H1 (cell line): ENCODE measurements at regions not wholly inside any gene's neighbourhood (a gene's known extent, or its start where the extent isn't known, plus 50 kb on each side); places are given as distances from the start of the nearest gene placed in this dataset.

ENCODE experiments used
- CTCF ChIA-PET: fragments of 300-600 bp; sonication (Branson Sonifier 250); formaldehyde crosslinking; loops from one replicate; lab custom pipeline; 2021; ENCODE audit not compliant: partially characterized antibody; lab: Charles Lee
- POLR2A ChIA-PET: fragments of 300-600 bp; sonication (Branson Sonifier 250); formaldehyde crosslinking; loops from one replicate; lab custom pipeline; 2021; ENCODE audit warnings: inconsistent platforms; ENCODE audit not compliant: partially characterized antibody; lab: Charles Lee
- DNase-seq, 2 experiments: peaks; one replicate each; pipeline versions ENCODE4 v3.0.0 to v3.0.0-alpha.2; 2010 to 2022; ENCODE audit warnings: low spot score in 2 of 2, low read depth in 1 of 2, mixed read lengths in 1 of 2
- FAIRE-seq: peaks from 2 replicates; lab custom pipeline; 2011; peaks lifted over from hg19 to GRCh38; lab: Jason Lieb, UNC
- H2AFZ ChIP-seq: 2 replicates; pipeline ENCODE4 v1.8.1; 2012; ENCODE audit warnings: low read length, inconsistent platforms
- H2AK5ac ChIP-seq: 2 replicates; pipeline ENCODE4 v1.6.1; 2013; ENCODE audit warnings: low read depth, low read length
- H2BK120ac ChIP-seq: replicated peaks from 2 replicates; pipeline ENCODE3; 2013; ENCODE audit warnings: low read depth, low read length, inconsistent platforms
- H2BK12ac ChIP-seq: 2 replicates; pipeline ENCODE4 v1.6.1; 2013; ENCODE audit warnings: low read depth, low read length
- H2BK15ac ChIP-seq: 2 replicates; pipeline ENCODE4 v1.6.1; 2013; ENCODE audit warnings: low read length
- H2BK20ac ChIP-seq: 2 replicates; pipeline ENCODE4 v1.6.1; 2013; ENCODE audit warnings: low read length
- H2BK5ac ChIP-seq: 2 replicates; pipeline ENCODE4 v1.6.1; 2013; ENCODE audit warnings: low read depth, low read length
- H3K14ac ChIP-seq: 2 replicates; pipeline ENCODE4 v1.6.1; 2013; ENCODE audit warnings: inconsistent platforms; ENCODE audit not compliant: insufficient read length
- H3K18ac ChIP-seq: 2 replicates; pipeline ENCODE4 v1.6.1; 2013; ENCODE audit warnings: low read length; ENCODE audit errors: extremely low read depth
- H3K23ac ChIP-seq: 2 replicates; pipeline ENCODE4 v1.6.1; 2013; ENCODE audit warnings: inconsistent platforms; ENCODE audit not compliant: insufficient read length
- H3K23me2 ChIP-seq: 2 replicates; pipeline ENCODE4 v1.6.1; 2013; ENCODE audit warnings: low read depth, low read length
- H3K27ac ChIP-seq: 2 replicates; pipeline ENCODE4 v1.6.1; 2011; ENCODE audit warnings: low read depth, low read length, inconsistent platforms
- H3K27me3 ChIP-seq, 4 experiments: replicated peaks in 1 of 4; 1 replicate in 1 of 4; 2 replicates in 3 of 4; pipeline versions ENCODE4 v1.6.1 to v1.8.1; 2011 to 2013; ENCODE audit warnings: low read length in 3 of 4, mild to moderate bottlenecking in 3 of 4, inconsistent platforms in 2 of 4, mixed read lengths in 2 of 4, moderate library complexity in 1 of 4; ENCODE audit not compliant: control insufficient read depth in 3 of 4, insufficient read depth in 3 of 4; ENCODE audit errors: extremely low read depth in 1 of 4
- H3K36me3 ChIP-seq, 4 experiments: 2 replicates each; pipeline versions ENCODE4 v1.6.1 to v1.8.1; 2011 to 2013; ENCODE audit warnings: mild to moderate bottlenecking in 4 of 4, low read length in 3 of 4, moderate library complexity in 2 of 4, control low read depth in 1 of 4, inconsistent platforms in 1 of 4; ENCODE audit not compliant: insufficient read depth in 4 of 4, control insufficient read depth in 2 of 4
- H3K4ac ChIP-seq: replicated peaks from 2 replicates; pipeline ENCODE3; 2013; ENCODE audit warnings: low read length, low read depth, mixed read lengths, inconsistent platforms; ENCODE audit not compliant: insufficient read length
- H3K4me1 ChIP-seq, 4 experiments: replicated peaks in 1 of 4; 1 replicate in 1 of 4; 2 replicates in 3 of 4; pipeline versions ENCODE4 v1.6.1 to v1.8.1; 2011 to 2013; ENCODE audit warnings: low read length in 3 of 4, inconsistent platforms in 2 of 4, mixed read lengths in 1 of 4; ENCODE audit not compliant: insufficient read depth in 4 of 4, control insufficient read depth in 3 of 4
- H3K4me2 ChIP-seq, 2 experiments: 2 replicates each; pipeline versions ENCODE4 v1.6.1 to v1.8.1; 2011 to 2013; ENCODE audit warnings: low read depth in 2 of 2, low read length in 2 of 2, control low read depth in 1 of 2, inconsistent platforms in 1 of 2, mild to moderate bottlenecking in 1 of 2; ENCODE audit not compliant: insufficient read depth in 1 of 2
- H3K4me3 ChIP-seq, 4 experiments: fragments of 200-600, 300-600 bp in 1 of 4; sonication (generic), shearing (Covaris generic), sonication (Bioruptor Twin) in 1 of 4; 2 replicates each; pipeline versions ENCODE4 v1.5.1 to v1.8.1; 2011 to 2016; ENCODE audit warnings: low read length in 4 of 4, low read depth in 3 of 4, control low read depth in 2 of 4, inconsistent platforms in 2 of 4, mild to moderate bottlenecking in 2 of 4, mixed read lengths in 1 of 4, moderate library complexity in 1 of 4; ENCODE audit not compliant: insufficient read depth in 2 of 4; ENCODE audit errors: extremely low read depth in 1 of 4
- H3K56ac ChIP-seq: replicated peaks from 2 replicates; pipeline ENCODE3; 2013; ENCODE audit warnings: low read depth, mild to moderate bottlenecking, mixed read lengths, low read length, inconsistent platforms; ENCODE audit not compliant: insufficient read length
- H3K79me1 ChIP-seq: 2 replicates; pipeline ENCODE4 v1.6.1; 2013; ENCODE audit warnings: low read depth, low read length, control low read depth
- H3K79me2 ChIP-seq, 2 experiments: 2 replicates each; pipeline versions ENCODE4 v1.6.1 to v1.8.1; 2012 to 2013; ENCODE audit warnings: low read length in 2 of 2, mild to moderate bottlenecking in 2 of 2, inconsistent platforms in 1 of 2; ENCODE audit not compliant: insufficient read depth in 2 of 2, control insufficient read depth in 1 of 2
- H3K9ac ChIP-seq, 4 experiments: replicated peaks in 1 of 4; 1 replicate in 1 of 4; 2 replicates in 3 of 4; pipeline versions ENCODE4 v1.6.1 to v1.8.1; 2011 to 2013; ENCODE audit warnings: low read depth in 3 of 4, low read length in 3 of 4, control low read depth in 2 of 4, mild to moderate bottlenecking in 2 of 4, moderate library complexity in 2 of 4, inconsistent platforms in 1 of 4; ENCODE audit errors: extremely low read depth in 1 of 4
- H3K9me3 ChIP-seq, 2 experiments: 2 replicates each; pipeline versions ENCODE4 v1.6.1 to v1.8.1; 2012 to 2013; ENCODE audit warnings: mild to moderate bottlenecking in 2 of 2, moderate library complexity in 2 of 2, control low read depth in 1 of 2, inconsistent platforms in 1 of 2, low read depth in 1 of 2, low read length in 1 of 2, mixed read lengths in 1 of 2; ENCODE audit not compliant: insufficient read depth in 2 of 2
- H4K20me1 ChIP-seq, 2 experiments: replicated peaks in 1 of 2; 2 replicates each; pipeline versions ENCODE3 to v1.8.1; 2011 to 2013; ENCODE audit warnings: inconsistent platforms in 2 of 2, low read length in 2 of 2, mild to moderate bottlenecking in 1 of 2; ENCODE audit not compliant: insufficient read depth in 2 of 2, control insufficient read depth in 1 of 2
- H4K5ac ChIP-seq: 2 replicates; pipeline ENCODE4 v1.6.1; 2013; ENCODE audit warnings: low read length, low read depth, mixed read lengths, inconsistent platforms; ENCODE audit not compliant: insufficient read length
- H4K8ac ChIP-seq: 2 replicates; pipeline ENCODE4 v1.8.0; 2013; ENCODE audit warnings: mild to moderate bottlenecking, moderate library complexity, low read length, inconsistent platforms; ENCODE audit not compliant: insufficient read depth; ENCODE audit errors: extremely low read depth
- H4K91ac ChIP-seq: replicated peaks from 2 replicates; pipeline ENCODE3; 2013; ENCODE audit warnings: low read length, mixed read lengths, inconsistent platforms; ENCODE audit not compliant: insufficient read length
- CTBP2 ChIP-seq: IDR thresholded peaks from 2 replicates; pipeline ENCODE4 v1.7.0; 2011; ENCODE audit warnings: borderline replicate concordance, mild to moderate bottlenecking, moderate library complexity, mixed read lengths, low read length; ENCODE audit not compliant: insufficient read depth, insufficient read length
- EZH2 ChIP-seq: fragments of 200-600 bp; sonication (generic); IDR thresholded peaks from 2 replicates; pipeline ENCODE4 v1.7.1; 2012; ENCODE audit warnings: low read depth, mild to moderate bottlenecking, moderate library complexity, low read length, inconsistent platforms; ENCODE audit not compliant: severe bottlenecking
- GTF2F1 ChIP-seq: IDR thresholded peaks from 2 replicates; pipeline ENCODE4 v1.6.1; 2012; ENCODE audit warnings: low read depth, low read length, improper control_type of control experiment, borderline replicate concordance
- KDM1A ChIP-seq: fragments of 200-600, 300-600 bp; sonication (generic); IDR thresholded peaks from 2 replicates; pipeline ENCODE4 v1.7.1; 2016; ENCODE audit warnings: mild to moderate bottlenecking, low read length, borderline replicate concordance
- NANOG ChIP-seq: IDR thresholded peaks from 2 replicates; pipeline ENCODE4 v1.6.1; 2011; ENCODE audit warnings: low read length, low read depth, mild to moderate bottlenecking, inconsistent platforms; ENCODE audit not compliant: insufficient read depth, poor library complexity, severe bottlenecking
- POLR2A ChIP-seq, 2 experiments: IDR thresholded peaks; 1 replicate in 1 of 2; 2 replicates in 1 of 2; pipeline ENCODE4 v1.6.1; 2011; ENCODE audit warnings: low read depth in 2 of 2, low read length in 2 of 2, mild to moderate bottlenecking in 2 of 2; ENCODE audit errors: control extremely low read depth in 1 of 2
- RNF2 ChIP-seq: fragments of 200-900, 300-1000 bp; sonication (generic); IDR thresholded peaks from 2 replicates; pipeline ENCODE4 v1.7.1; 2016; ENCODE audit warnings: borderline replicate concordance, low read depth, mild to moderate bottlenecking, antibody characterized with exemption, low read length; ENCODE audit not compliant: poor library complexity, severe bottlenecking; ENCODE audit errors: missing control alignments
- RXRA ChIP-seq: IDR thresholded peaks from 2 replicates; pipeline ENCODE4 v1.6.1; 2011; ENCODE audit warnings: low read depth, mild to moderate bottlenecking, low read length, moderate library complexity; ENCODE audit not compliant: insufficient read depth
- SIN3A ChIP-seq, 2 experiments: IDR thresholded peaks in 1 of 2; conservative IDR thresholded peaks in 1 of 2; 2 replicates each; pipeline ENCODE4 v1.6.1; 2011 to 2012; ENCODE audit warnings: low read length in 2 of 2, improper control_type of control experiment in 1 of 2, low read depth in 1 of 2, mild to moderate bottlenecking in 1 of 2
- SIX5 ChIP-seq: IDR thresholded peaks from 2 replicates; pipeline ENCODE4 v1.6.1; 2011; ENCODE audit warnings: mild to moderate bottlenecking, low read depth, low read length
- SP1 ChIP-seq: IDR thresholded peaks from 2 replicates; pipeline ENCODE4 v1.6.1; 2011; ENCODE audit warnings: low read depth, low read length
- TCF12 ChIP-seq: IDR thresholded peaks from 2 replicates; pipeline ENCODE4 v1.6.1; 2011; ENCODE audit warnings: low read depth, mild to moderate bottlenecking, low read length
- WGBS, 2 experiments: shearing (Covaris generic) in 1 of 2; methylation state at CpG; one replicate each; pipeline versions ENCODE4 v1.1.6 to v1.1.7; 2013 to 2015; ENCODE audit warnings: low lambda C conversion rate in 2 of 2, mixed read lengths in 2 of 2, inconsistent platforms in 1 of 2, low coverage in 1 of 2, missing lambda C conversion rate in 1 of 2; ENCODE audit not compliant: insufficient replicate concordance in 2 of 2, insufficient coverage in 1 of 2, insufficient read length in 1 of 2; ENCODE audit errors: extremely low coverage in 1 of 2, missing lambda C conversion rate in 1 of 2; 5-methylcytosine and 5-hydroxymethylcytosine counted together
- TF ChIP-seq, protein P1 (sequence below): IDR thresholded peaks from 2 replicates; pipeline ENCODE4 v1.6.1; 2011; ENCODE audit warnings: low read depth, mild to moderate bottlenecking, low read length; ENCODE audit not compliant: insufficient read depth

DNA sequence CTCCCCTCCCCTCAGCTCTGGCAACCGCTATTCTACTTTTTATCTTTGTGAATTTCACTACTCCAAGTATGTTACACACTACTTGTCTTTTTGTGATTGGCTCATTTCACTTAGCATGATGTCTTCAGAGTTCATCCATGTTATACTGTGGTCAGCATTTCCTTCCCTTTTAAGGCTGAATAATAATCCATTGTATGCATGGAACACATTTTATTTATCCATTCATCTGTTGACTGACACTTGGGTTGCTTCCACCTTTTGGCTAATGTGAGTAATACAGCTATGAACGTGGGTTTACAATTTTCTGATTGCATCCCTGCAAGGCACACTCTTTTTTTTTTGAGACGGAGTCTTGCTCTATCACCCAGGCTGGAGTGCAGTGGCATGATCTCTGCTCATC, 53.0 kb upstream of the FUT8 start:
- 86% methylated on average over 3 of the region's 3 CpGs; no CpG with 5 or more reads in 1 of the 2 experiments for WGBS, 2 experiments
- no peak overlapping the region for H3K23ac ChIP-seq
- TF ChIP-seq POLR2A (IDR thresholded peaks at IDR 0.05; ENCODE audit: control extremely low read depth in 1 of 2, low read depth in 2 of 2, low read length in 2 of 2) = no peak
- TF ChIP-seq EZH2 = no peak
- no peak for TF ChIP-seq RXRA
- TF ChIP-seq, protein P1, sequence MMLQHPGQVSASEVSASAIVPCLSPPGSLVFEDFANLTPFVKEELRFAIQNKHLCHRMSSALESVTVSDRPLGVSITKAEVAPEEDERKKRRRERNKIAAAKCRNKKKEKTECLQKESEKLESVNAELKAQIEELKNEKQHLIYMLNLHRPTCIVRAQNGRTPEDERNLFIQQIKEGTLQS = no peak
- TF ChIP-seq TCF12 = no peak
- no peak for TF ChIP-seq CTBP2
- TF ChIP-seq SIN3A (conservative IDR thresholded peaks at IDR 0.05 in 1 of 2, IDR thresholded peaks at IDR 0.05 in 1 of 2; ENCODE audit: low read depth in 1 of 2, low read length in 2 of 2) = no peak
- no peak for TF ChIP-seq RNF2
- TF ChIP-seq GTF2F1 = no peak
- TF ChIP-seq SP1 = no peak
- no peak for TF ChIP-seq KDM1A
- no peak for TF ChIP-seq NANOG
- no peak for TF ChIP-seq SIX5

More for the DNA sequence above, 53.0 kb upstream of the FUT8 start:
- ChIA-PET CTCF (interaction anchor here (0.6 to 3.0 kb wide), 15 partner anchors 8 to 605 kb away, joined by 3 to 8 read pairs (median 3); no protein-coding TSS in a partner anchor), POLR2A (no interaction called here)
- H2AFZ ChIP-seq = no peak overlapping the region
- H3K79me1 ChIP-seq = no peaks in the 10 kb centered on the region
- H4K5ac ChIP-seq = no peak overlapping the region
- no peak overlapping the region for H3K14ac ChIP-seq
- H3K79me2 ChIP-seq = no peaks in the 10 kb centered on the region
- H3K4me3 ChIP-seq = no peak overlapping the region
- no peak overlapping the region for H3K4me2 ChIP-seq
- H3K9ac ChIP-seq = no peak overlapping the region
- no peak overlapping the region for H3K27ac ChIP-seq
- FAIRE-seq (no peak), DNase-seq (no peak)
- no peak overlapping the region for H2BK5ac ChIP-seq
- no peak overlapping the region for H3K4ac ChIP-seq
- H2BK120ac ChIP-seq = no peak overlapping the region
- no peaks in the 10 kb centered on the region for H3K36me3 ChIP-seq
- no peak overlapping the region for H2BK20ac ChIP-seq
- H2BK12ac ChIP-seq = no peak overlapping the region
- H3K23me2 ChIP-seq = no peaks in the 10 kb centered on the region; the same call in 1 of the 2 replicates
- H4K8ac ChIP-seq = no peak overlapping the region
- no peak overlapping the region for H2BK15ac ChIP-seq
- no peak overlapping the region for H3K56ac ChIP-seq
- no peak overlapping the region for H3K18ac ChIP-seq
- no peak overlapping the region for H2AK5ac ChIP-seq
- H3K27me3 ChIP-seq = no peaks in the 10 kb centered on the region; a peak in 1 of 7 replicates
- H4K91ac ChIP-seq = no peak overlapping the region
- H3K9me3 ChIP-seq = no peaks in the 10 kb centered on the region
- no peaks in the 10 kb centered on the region for H4K20me1 ChIP-seq
- peaks cover 0 to 3% (median 1%) of the 10 kb centered on the region in 4 experiments; a peak in 2 of 7 replicates for H3K4me1 ChIP-seq
